ENCODE measurements at regions not wholly inside any gene's neighbourhood (a gene's known extent, or its start where the extent isn't known, plus 50 kb on each side); places are given as distances from the start of the nearest gene placed in this dataset.

GRCh38 chr20:48094196-48094749 is 309.0 kb upstream of the SULF2 start:
- no peaks in the 10 kb centered on the region for H3K36me3 ChIP-seq
- H3K27ac ChIP-seq = no peak overlapping the region
- TF ChIP-seq, protein P1, sequence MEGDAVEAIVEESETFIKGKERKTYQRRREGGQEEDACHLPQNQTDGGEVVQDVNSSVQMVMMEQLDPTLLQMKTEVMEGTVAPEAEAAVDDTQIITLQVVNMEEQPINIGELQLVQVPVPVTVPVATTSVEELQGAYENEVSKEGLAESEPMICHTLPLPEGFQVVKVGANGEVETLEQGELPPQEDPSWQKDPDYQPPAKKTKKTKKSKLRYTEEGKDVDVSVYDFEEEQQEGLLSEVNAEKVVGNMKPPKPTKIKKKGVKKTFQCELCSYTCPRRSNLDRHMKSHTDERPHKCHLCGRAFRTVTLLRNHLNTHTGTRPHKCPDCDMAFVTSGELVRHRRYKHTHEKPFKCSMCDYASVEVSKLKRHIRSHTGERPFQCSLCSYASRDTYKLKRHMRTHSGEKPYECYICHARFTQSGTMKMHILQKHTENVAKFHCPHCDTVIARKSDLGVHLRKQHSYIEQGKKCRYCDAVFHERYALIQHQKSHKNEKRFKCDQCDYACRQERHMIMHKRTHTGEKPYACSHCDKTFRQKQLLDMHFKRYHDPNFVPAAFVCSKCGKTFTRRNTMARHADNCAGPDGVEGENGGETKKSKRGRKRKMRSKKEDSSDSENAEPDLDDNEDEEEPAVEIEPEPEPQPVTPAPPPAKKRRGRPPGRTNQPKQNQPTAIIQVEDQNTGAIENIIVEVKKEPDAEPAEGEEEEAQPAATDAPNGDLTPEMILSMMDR (IDR thresholded peaks at IDR 0.05) = no peak
- H3K27me3 ChIP-seq = no peaks in the 10 kb centered on the region
- no peaks in the 10 kb centered on the region for H3K9me3 ChIP-seq
- H3K4me3 ChIP-seq (ENCODE audit: low read depth in 1 of 2, low read length in 1 of 2) = no peak overlapping the region
- no peaks in the 10 kb centered on the region for H3K4me1 ChIP-seq (ENCODE audit: control insufficient read depth in 1 of 2, insufficient read depth in 1 of 2, low read depth in 1 of 2, low read length in 1 of 2)

- H3K4me3 ChIP-seq (ENCODE audit: low read depth in 1 of 2, low read length in 1 of 2) = no peak overlapping the region
- no peaks in the 10 kb centered on the region for H3K36me3 ChIP-seq
- no peaks in the 10 kb centered on the region for H3K27me3 ChIP-seq
- H3K27ac ChIP-seq = no peak overlapping the region
- TF ChIP-seq, protein P1 (IDR thresholded peaks at IDR 0.05) = no peak
- H3K4me1 ChIP-seq (ENCODE audit: control insufficient read depth in 1 of 2, insufficient read depth in 1 of 2, low read depth in 1 of 2, low read length in 1 of 2) = no peaks in the 10 kb centered on the region
- no peaks in the 10 kb centered on the region for H3K9me3 ChIP-seq
Measured at GRCh38 chr20:48092596-48093280, 307.5 kb upstream of the SULF2 start.

DNA sequence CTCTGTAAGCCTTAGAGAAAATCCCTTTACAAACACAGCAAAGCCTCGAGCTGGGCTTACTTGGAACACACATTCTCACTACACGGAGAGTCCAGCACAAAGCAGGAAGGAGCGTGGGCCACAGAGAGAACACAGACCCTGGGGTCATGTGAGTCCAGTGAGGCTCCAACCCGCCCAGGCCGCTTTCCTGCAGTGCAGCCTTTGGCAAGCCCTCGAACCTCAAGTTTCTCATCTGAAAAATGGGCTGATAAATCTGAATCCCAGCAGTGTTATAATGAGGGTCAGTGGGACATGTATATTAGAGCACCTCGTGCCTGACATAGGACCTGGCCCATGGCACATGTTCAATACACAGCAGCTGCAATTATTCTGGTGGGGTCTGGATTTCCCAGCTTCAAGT is 305.5 kb upstream of the SULF2 start:
- Histone ChIP-seq H3K27ac (no peak overlapping the region), H3K4me3 (ENCODE audit: low read depth in 1 of 2, low read length in 1 of 2) (no peak overlapping the region), H3K27me3 (no peaks in the 10 kb centered on the region), H3K9me3 (no peaks in the 10 kb centered on the region), H3K36me3 (no peaks in the 10 kb centered on the region), H3K4me1 (ENCODE audit: control insufficient read depth in 1 of 2, insufficient read depth in 1 of 2, low read depth in 1 of 2, low read length in 1 of 2) (no peaks in the 10 kb centered on the region)
- TF ChIP-seq, protein P1 (IDR thresholded peaks at IDR 0.05) = no peak

DNA sequence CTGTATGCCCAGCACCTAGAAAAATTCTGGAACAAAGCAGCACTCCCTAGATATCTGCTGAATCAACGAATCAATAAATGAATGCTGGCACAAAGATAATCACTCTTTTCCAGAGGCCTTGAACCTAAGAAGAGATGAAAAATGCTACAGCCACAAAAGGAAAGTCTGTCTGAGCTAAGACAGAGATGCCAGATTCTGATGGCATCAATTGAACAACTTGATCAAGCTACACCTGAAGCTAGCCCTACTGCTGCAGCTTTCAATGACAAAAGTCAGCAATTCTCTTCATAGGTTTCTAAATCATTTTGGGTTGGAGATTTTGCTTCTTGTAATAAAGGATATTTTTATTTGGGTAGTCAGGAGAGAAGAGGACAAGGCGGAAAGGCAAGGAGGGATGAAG is 305.0 kb upstream of the SULF2 start:
- TF ChIP-seq, protein P1 (IDR thresholded peaks at IDR 0.05) = no peak
- no peak overlapping the region for H3K4me3 ChIP-seq (ENCODE audit: low read depth in 1 of 2, low read length in 1 of 2)
- no peaks in the 10 kb centered on the region for H3K27me3 ChIP-seq
- H3K9me3 ChIP-seq = no peaks in the 10 kb centered on the region
- H3K27ac ChIP-seq = no peak overlapping the region
- no peaks in the 10 kb centered on the region for H3K4me1 ChIP-seq (ENCODE audit: control insufficient read depth in 1 of 2, insufficient read depth in 1 of 2, low read depth in 1 of 2, low read length in 1 of 2)
- H3K36me3 ChIP-seq = no peaks in the 10 kb centered on the region

GRCh38 chr20:48080583-48080982 is 295.3 kb upstream of the SULF2 start:
- no peaks in the 10 kb centered on the region for H3K4me1 ChIP-seq (ENCODE audit: control insufficient read depth in 1 of 2, insufficient read depth in 1 of 2, low read depth in 1 of 2, low read length in 1 of 2)
- no peak overlapping the region for H3K27ac ChIP-seq
- H3K4me3 ChIP-seq (ENCODE audit: low read depth in 1 of 2, low read length in 1 of 2) = no peak overlapping the region
- H3K36me3 ChIP-seq = no peaks in the 10 kb centered on the region
- TF ChIP-seq, protein P1 (IDR thresholded peaks at IDR 0.05) = no peak
- no peaks in the 10 kb centered on the region for H3K27me3 ChIP-seq
- H3K9me3 ChIP-seq = no peaks in the 10 kb centered on the region
